HEK293T (cell line): ENCODE measurements at regions not wholly inside any gene's neighbourhood (a gene's known extent, or its start where the extent isn't known, plus 50 kb on each side); places are given as distances from the start of the nearest gene placed in this dataset.
"Not testable (repeated sequence)": the region's sequence is repeated elsewhere in the genome, so short reads cannot be mapped to it uniquely, and the experiment has no call there.

Source experiments
- CTCF ChIA-PET: fragments of 350-600 bp; formaldehyde crosslinking; extraction: SDS; loops from one replicate; lab custom pipeline; 2021; ENCODE audit warnings: antibody characterized with exemption, inconsistent platforms; lab: Yijun Ruan, JAX
- POLR2A ChIA-PET: fragments of 350-600 bp; formaldehyde crosslinking; extraction: SDS; loops from one replicate; lab custom pipeline; 2020; ENCODE audit warnings: antibody characterized with exemption, inconsistent platforms; lab: Yijun Ruan, JAX
- DNase-seq: peaks from one replicate; pipeline ENCODE4 v3.0.0; 2012; ENCODE audit warnings: mixed read lengths; ENCODE audit errors: extremely low spot score
- ARNT ChIP-seq: fragments of 450-650 bp; IDR thresholded peaks from 2 replicates; pipeline ENCODE4 v1.6.1; 2017; ENCODE audit warnings: mild to moderate bottlenecking
- BHLHE40 ChIP-seq: fragments of 450-650 bp; IDR thresholded peaks from 2 replicates; pipeline ENCODE4 v1.6.1; 2016; ENCODE audit warnings: mild to moderate bottlenecking, moderate library complexity, borderline replicate concordance
- CTBP1 ChIP-seq: fragments of 450-650 bp; IDR thresholded peaks from 2 replicates; pipeline ENCODE4 v1.6.1; 2016; ENCODE audit warnings: borderline replicate concordance
- ELF4 ChIP-seq: fragments of 450-650 bp; IDR thresholded peaks from 2 replicates; pipeline ENCODE4 v1.6.1; 2017; ENCODE audit warnings: antibody characterized with exemption
- FOXA1 ChIP-seq: fragments of 450-650 bp; IDR thresholded peaks from 2 replicates; pipeline ENCODE4 v1.6.1; 2016; ENCODE audit warnings: mild to moderate bottlenecking
- FOXK2 ChIP-seq: fragments of 450-650 bp; IDR thresholded peaks from 2 replicates; pipeline ENCODE4 v1.6.1; 2016; ENCODE audit warnings: mild to moderate bottlenecking
- FOXM1 ChIP-seq: fragments of 450-650 bp; IDR thresholded peaks from 2 replicates; pipeline ENCODE4 v1.6.1; 2017; ENCODE audit warnings: mild to moderate bottlenecking, borderline replicate concordance
- HDGF ChIP-seq: fragments of 450-650 bp; IDR thresholded peaks from 2 replicates; pipeline ENCODE4 v1.6.1; 2017; ENCODE audit warnings: antibody characterized with exemption, borderline replicate concordance
- L3MBTL2 ChIP-seq: fragments of 450-650 bp; conservative IDR thresholded peaks from 2 replicates; pipeline ENCODE4 v1.6.1; 2016; ENCODE audit warnings: mild to moderate bottlenecking
- LEF1 ChIP-seq: fragments of 450-650 bp; IDR thresholded peaks from 2 replicates; pipeline ENCODE4 v1.6.1; 2017; ENCODE audit warnings: mild to moderate bottlenecking, borderline replicate concordance
- NFRKB ChIP-seq: fragments of 450-650 bp; IDR thresholded peaks from 2 replicates; pipeline ENCODE4 v1.6.1; 2016; ENCODE audit warnings: mild to moderate bottlenecking, moderate library complexity
- PKNOX1 ChIP-seq: fragments of 450-650 bp; IDR thresholded peaks from 2 replicates; pipeline ENCODE4 v1.6.1; 2016
- SP1 ChIP-seq: fragments of 450-650 bp; IDR thresholded peaks from 2 replicates; pipeline ENCODE4 v1.6.1; 2017
- SUZ12 ChIP-seq: fragments of 450-650 bp; IDR thresholded peaks from 2 replicates; pipeline ENCODE4 v1.6.1; 2016; ENCODE audit warnings: mild to moderate bottlenecking
- TARDBP ChIP-seq: fragments of 450-650 bp; IDR thresholded peaks from 2 replicates; pipeline ENCODE4 v1.6.1; 2016
- ZNF384 ChIP-seq: fragments of 450-650 bp; IDR thresholded peaks from 2 replicates; pipeline ENCODE4 v1.6.1; 2016

DNA sequence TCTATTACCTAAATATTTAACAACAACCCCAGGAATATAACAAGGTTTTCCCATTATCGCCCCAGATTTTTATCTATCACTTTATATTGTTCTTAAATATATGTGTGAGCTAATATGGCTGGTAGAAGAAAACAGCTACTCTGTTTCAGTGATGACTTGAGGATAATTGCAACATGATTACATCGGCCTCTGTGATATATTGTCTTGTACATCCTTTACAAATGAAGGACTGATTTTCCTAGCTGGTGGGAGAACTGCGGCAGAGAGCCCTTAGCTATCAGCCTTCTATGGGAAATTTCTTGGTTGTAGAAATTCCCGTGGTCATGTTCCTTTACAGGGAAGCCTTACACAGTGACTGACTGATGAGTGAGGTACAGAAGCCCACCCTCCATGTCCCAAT, 110.9 kb upstream of the ZNF717 start:
- CTCF ChIA-PET: no interaction called here
- TF ChIP-seq ELF4 (no peak), BHLHE40 (no peak), HDGF (no peak), TARDBP (no peak), LEF1 (no peak), PKNOX1 (no peak), ZNF384 (no peak), SP1 (no peak), FOXM1 (no peak), FOXK2 (no peak), L3MBTL2 (no peak), FOXA1 (no peak), CTBP1 (no peak), ARNT (no peak), NFRKB (no peak), SUZ12 (no peak)
- POLR2A ChIA-PET: no interaction called here
- DNase-seq: no peak

DNA sequence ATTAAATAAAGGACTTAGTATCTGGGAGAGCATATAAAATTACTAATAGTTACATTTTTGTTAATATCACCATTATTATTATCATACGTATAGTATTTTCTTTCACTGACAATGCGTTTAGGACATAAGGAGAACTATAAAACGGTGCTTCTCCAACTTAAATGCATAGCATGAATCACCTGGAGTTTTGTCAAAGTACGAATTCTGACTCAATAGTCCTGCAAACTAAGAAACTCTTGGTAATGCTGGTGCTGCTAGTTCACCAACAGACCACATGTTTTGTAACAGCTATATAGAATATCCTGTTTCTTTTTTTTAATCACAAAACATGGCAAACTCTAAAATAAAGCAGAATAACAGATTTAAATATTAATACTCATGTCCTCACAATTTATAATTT, 116.1 kb upstream of the ZNF717 start:
- DNase-seq, POLR2A ChIA-PET, CTCF ChIA-PET: not testable (repeated sequence)

- POLR2A ChIA-PET: no interaction called here
- CTCF ChIA-PET: no interaction called here
- TF ChIP-seq NFRKB (no peak), L3MBTL2 (peak; percentile 72)
- DNase-seq: peak; percentile 51
These were observed 121.3 kb upstream of the ZNF717 start for GRCh38 chr3:75906555-75907112.

GRCh38 chr3:75913800-75914350, 128.5 kb upstream of the ZNF717 start:
- CTCF ChIA-PET: no interaction called here
- POLR2A ChIA-PET: no interaction called here
- no peak for TF ChIP-seq SUZ12
- no peak for TF ChIP-seq LEF1
- no peak for TF ChIP-seq CTBP1
- no peak for TF ChIP-seq FOXA1
- TF ChIP-seq HDGF: no peak
- no peak for TF ChIP-seq PKNOX1
- no peak for TF ChIP-seq SP1
- no peak for DNase-seq

GRCh38 chr3:75914741-75915140, 129.4 kb upstream of the ZNF717 start:
- DNase-seq, CTCF ChIA-PET, POLR2A ChIA-PET: not testable (repeated sequence)

DNA sequence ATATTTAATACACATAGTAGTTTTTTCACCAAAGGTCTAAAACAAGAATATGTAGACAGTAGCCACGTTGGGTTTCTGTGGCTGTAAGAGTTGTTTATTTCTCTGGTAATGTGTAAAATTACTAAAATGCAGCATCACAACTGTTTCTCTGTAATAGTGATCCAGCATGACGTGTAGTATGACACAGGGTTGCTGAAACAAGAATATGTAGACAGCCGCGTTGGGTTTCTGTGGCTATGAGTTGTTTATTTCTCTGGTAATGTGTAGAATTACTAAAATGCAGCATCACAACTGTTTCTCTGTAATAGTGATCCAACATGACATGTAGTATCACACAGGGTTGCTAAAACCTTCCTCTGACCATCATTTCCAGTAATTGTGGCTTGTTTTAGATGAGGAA, 153.6 kb upstream of the ZNF717 start:
- no peak for TF ChIP-seq ARNT
- no peak for TF ChIP-seq TARDBP
- no peak for TF ChIP-seq FOXA1
- TF ChIP-seq L3MBTL2: no peak
- TF ChIP-seq ELF4: no peak
- TF ChIP-seq LEF1: no peak
- no peak for TF ChIP-seq CTBP1
- no peak for TF ChIP-seq HDGF
- TF ChIP-seq ZNF384: no peak
- TF ChIP-seq SP1: no peak
- no peak for TF ChIP-seq BHLHE40
- TF ChIP-seq PKNOX1: no peak
- ChIA-PET POLR2A (no interaction called here), CTCF (no interaction called here)
- DNase-seq: no peak

DNA sequence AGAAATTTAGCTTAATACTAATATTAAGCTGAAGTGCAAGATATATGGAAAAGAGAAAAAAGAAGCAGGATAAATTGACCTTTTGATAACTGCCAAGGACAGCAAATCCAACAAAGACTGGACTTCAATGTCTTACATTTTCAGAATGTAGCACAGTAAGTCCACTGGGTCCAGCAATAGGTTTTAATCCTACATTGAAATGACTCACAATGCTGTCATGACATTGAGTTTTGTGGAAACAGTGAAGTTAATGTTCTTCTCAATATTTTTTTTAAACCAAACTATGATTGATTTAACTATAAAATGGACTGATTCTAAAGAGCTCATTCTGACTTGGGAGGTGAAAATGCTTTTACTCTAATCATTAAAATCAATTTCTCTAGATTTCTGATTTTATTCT, 166.6 kb upstream of the ZNF717 start:
- ChIA-PET CTCF (no interaction called here), POLR2A (no interaction called here)
- DNase-seq: no peak
- TF ChIP-seq NFRKB (no peak), LEF1 (no peak), FOXK2 (no peak), CTBP1 (no peak), ARNT (no peak), PKNOX1 (no peak), ZNF384 (no peak), L3MBTL2 (no peak), SUZ12 (no peak), SP1 (no peak)

DNA sequence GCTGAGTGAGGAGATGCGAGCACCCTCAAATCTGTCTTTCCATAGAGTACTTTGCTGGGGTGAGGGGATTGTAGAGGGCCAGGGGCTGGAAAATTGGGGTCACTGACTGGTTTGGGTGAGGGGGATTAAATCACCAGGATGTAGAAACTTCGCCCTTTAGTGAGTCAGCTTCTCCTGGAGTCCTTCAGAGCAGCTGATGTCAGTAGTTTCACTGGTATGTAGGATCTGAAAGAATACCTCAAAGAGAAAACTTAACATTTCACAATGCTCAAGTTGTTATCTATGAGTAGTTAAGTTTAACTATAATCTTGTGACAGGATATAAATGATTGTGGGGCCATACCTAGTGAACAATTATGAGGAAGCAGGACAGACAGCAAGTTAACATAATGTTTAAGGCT, 174.7 kb upstream of the ZNF717 start:
- CTCF ChIA-PET, POLR2A ChIA-PET, DNase-seq: not testable (repeated sequence)

DNA sequence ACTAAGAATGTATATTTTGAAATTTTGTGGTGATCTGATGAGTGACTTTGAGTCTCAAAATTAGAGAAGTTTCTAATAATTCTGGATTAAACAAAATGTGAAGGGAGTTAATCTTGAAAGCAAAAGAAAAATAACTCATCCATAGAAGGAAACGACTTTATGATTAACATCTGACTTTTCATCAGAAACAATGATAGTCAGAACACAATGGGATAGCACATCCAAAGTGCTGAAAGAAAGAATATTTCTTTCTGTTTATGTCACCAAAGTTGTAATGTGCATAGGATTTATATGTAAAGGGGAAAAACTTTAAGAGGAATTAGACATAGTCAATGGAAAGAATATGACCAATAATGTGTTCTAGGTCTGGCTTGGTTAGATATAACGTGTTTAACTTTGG, 176.7 kb upstream of the ZNF717 start:
- POLR2A ChIA-PET, CTCF ChIA-PET, DNase-seq: not testable (repeated sequence)
